K562 (cell line): ENCODE measurements at regions not wholly inside any gene's neighbourhood (a gene's known extent, or its start where the extent isn't known, plus 50 kb on each side); places are given as distances from the start of the nearest gene placed in this dataset.

Source experiments
- CHD2 ChIP-seq: IDR thresholded peaks from 2 replicates; pipeline ENCODE4 v1.6.1; 2011; ENCODE audit warnings: low read depth, low read length
- HNRNPL ChIP-seq: fragments of 200-400 bp; formaldehyde crosslinking; IDR thresholded peaks from 2 replicates; pipeline ENCODE4 v1.6.1; 2017; ENCODE audit warnings: low read depth, mild to moderate bottlenecking, low read length
- KLF6 ChIP-seq: fragments of 250-450 bp; sonication (Bioruptor Pico); IDR thresholded peaks from 2 replicates; pipeline ENCODE4 v1.4.0; 2020; ENCODE audit warnings: mild to moderate bottlenecking, moderate library complexity, borderline replicate concordance
- POLR2A ChIP-seq: fragments of 450-650 bp; conservative IDR thresholded peaks from 2 replicates; pipeline ENCODE4 v1.6.1; 2016
- POLR2AphosphoS5 ChIP-seq: IDR thresholded peaks from 2 replicates; pipeline ENCODE4 v1.6.1; 2011; ENCODE audit warnings: mild to moderate bottlenecking, low read depth, low read length, moderate library complexity; ENCODE audit not compliant: control insufficient read depth, insufficient read depth
- RCOR1 ChIP-seq, 2 experiments: IDR thresholded peaks; 2 replicates each; pipeline ENCODE4 v1.6.1; 2012; ENCODE audit warnings: low read depth in 2 of 2, low read length in 2 of 2, borderline replicate concordance in 1 of 2, improper control_type of control experiment in 1 of 2
- SMAD4 ChIP-seq: fragments of 250-450 bp; sonication (Bioruptor Pico); conservative IDR thresholded peaks from 2 replicates; pipeline ENCODE4 v1.8.0; 2021; ENCODE audit warnings: inconsistent platforms, mild to moderate bottlenecking, moderate library complexity
- ZC3H4 ChIP-seq: sonication (generic); formaldehyde crosslinking; IDR thresholded peaks from 2 replicates; pipeline ENCODE4 v1.9.0; 2021; ENCODE audit warnings: missing genetic modification reagents, borderline replicate concordance
- ZNF274 ChIP-seq: IDR thresholded peaks from 2 replicates; pipeline ENCODE4 v1.6.1; 2011; ENCODE audit warnings: low read depth, mild to moderate bottlenecking, low read length, moderate library complexity, borderline replicate concordance

DNA sequence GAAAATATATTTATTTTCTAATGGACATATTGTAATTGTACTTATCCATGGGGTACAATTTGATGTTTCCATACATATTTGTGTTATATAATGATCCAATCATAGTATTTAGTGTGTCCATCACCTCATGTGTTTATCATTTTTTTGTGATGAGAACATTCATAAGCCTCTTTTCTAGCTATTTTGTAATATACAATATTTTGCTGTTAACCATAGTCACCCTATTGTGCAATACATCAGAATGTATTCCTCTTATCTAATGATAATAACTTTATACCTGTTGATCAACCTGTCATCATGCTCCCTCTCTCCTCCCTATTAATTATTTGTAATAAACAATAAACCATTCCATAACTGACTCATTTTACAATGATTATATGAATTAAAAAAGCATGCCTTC, 93.2 kb downstream of the ISL1 start:
- TF ChIP-seq RCOR1 (IDR thresholded peaks at IDR 0.05; ENCODE audit: borderline replicate concordance in 1 of 2, low read depth in 2 of 2, low read length in 2 of 2) (no peak), SMAD4 (CRISPR knock-in tag) (no peak), CHD2 (no peak), POLR2A (no peak), POLR2AphosphoS5 (no peak), KLF6 (no peak), HNRNPL (no peak), ZNF274 (no peak), ZC3H4 (CRISPR knock-in tag) (no peak)
